ENCODE measurements at regions not wholly inside any gene's neighbourhood (a gene's known extent, or its start where the extent isn't known, plus 50 kb on each side); places are given as distances from the start of the nearest gene placed in this dataset.

GRCh38 chr7:98779800-98780587 lies 89.8 kb downstream of the TMEM130 start:
- TF ChIP-seq, protein P1, sequence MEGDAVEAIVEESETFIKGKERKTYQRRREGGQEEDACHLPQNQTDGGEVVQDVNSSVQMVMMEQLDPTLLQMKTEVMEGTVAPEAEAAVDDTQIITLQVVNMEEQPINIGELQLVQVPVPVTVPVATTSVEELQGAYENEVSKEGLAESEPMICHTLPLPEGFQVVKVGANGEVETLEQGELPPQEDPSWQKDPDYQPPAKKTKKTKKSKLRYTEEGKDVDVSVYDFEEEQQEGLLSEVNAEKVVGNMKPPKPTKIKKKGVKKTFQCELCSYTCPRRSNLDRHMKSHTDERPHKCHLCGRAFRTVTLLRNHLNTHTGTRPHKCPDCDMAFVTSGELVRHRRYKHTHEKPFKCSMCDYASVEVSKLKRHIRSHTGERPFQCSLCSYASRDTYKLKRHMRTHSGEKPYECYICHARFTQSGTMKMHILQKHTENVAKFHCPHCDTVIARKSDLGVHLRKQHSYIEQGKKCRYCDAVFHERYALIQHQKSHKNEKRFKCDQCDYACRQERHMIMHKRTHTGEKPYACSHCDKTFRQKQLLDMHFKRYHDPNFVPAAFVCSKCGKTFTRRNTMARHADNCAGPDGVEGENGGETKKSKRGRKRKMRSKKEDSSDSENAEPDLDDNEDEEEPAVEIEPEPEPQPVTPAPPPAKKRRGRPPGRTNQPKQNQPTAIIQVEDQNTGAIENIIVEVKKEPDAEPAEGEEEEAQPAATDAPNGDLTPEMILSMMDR (conservative IDR thresholded peaks at IDR 0.05; ENCODE audit: low read depth, low read length) = no peak
- no peak for TF ChIP-seq EZH2 (IDR thresholded peaks at IDR 0.05; ENCODE audit: borderline replicate concordance, low read depth, low read length, poor library complexity, severe bottlenecking)

Measured in A673 (cell line).